Type B pancreatic cell (in vitro differentiated cells): ENCODE measurements at regions not wholly inside any gene's neighbourhood (a gene's known extent, or its start where the extent isn't known, plus 50 kb on each side); places are given as distances from the start of the nearest gene placed in this dataset.

Experiments
- DNase-seq: peaks from one replicate; pipeline ENCODE4 v3.0.0; 2021; ENCODE audit warnings: mixed read lengths; ENCODE audit not compliant: unreplicated experiment; ENCODE audit errors: extremely low spot score
- H3K27ac Mint-ChIP-seq: 2 replicates; pipeline ENCODE4 v1.8.0; 2021; ENCODE audit warnings: mild to moderate bottlenecking, mixed read lengths
- H3K27me3 Mint-ChIP-seq: 2 replicates; pipeline ENCODE4 v1.8.0; 2021; ENCODE audit warnings: mixed read lengths
- H3K36me3 Mint-ChIP-seq: 2 replicates; pipeline ENCODE4 v1.8.0; 2021; ENCODE audit warnings: mixed read lengths
- H3K4me1 Mint-ChIP-seq: one replicate; pipeline ENCODE4 v1.8.0; 2021; ENCODE audit warnings: mixed read lengths; ENCODE audit not compliant: unreplicated experiment
- H3K4me3 Mint-ChIP-seq: 2 replicates; pipeline ENCODE4 v1.8.0; 2021; ENCODE audit warnings: mild to moderate bottlenecking, mixed read lengths
- H3K9me3 Mint-ChIP-seq: 2 replicates; pipeline ENCODE4 v1.8.0; 2021; ENCODE audit warnings: mixed read lengths
- CTCF ChIP-seq: fragments of 200-600 bp; sonication (generic); conservative IDR thresholded peaks from 2 replicates; pipeline ENCODE4 v1.5.0; 2021; ENCODE audit warnings: antibody characterized with exemption, mild to moderate bottlenecking

DNA sequence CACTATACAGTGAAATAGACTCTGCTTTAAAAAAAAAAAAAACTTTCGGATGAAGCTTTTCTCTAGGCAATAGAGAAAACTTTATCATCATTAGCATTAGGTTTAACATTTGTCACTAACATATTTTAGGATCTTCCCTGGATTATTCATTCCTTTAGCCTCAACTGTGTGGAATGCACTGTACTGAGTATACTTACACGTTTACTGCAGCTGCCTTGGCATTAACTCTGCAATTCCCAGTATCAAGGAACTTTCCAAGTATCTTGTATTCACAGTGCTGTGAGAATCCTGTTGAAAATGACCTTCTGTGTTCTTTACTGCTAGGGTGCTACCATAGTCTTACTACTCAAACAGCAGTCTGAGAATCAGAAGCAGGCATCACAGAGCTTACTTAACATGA is 328.2 kb upstream of the COL3A1 start:
- peak overlapping the region; percentile 20 for H3K27ac Mint-ChIP-seq
- H3K4me3 Mint-ChIP-seq = no peak overlapping the region
- DNase-seq = no peak
- no peaks in the 10 kb centered on the region for H3K27me3 Mint-ChIP-seq
- peaks cover 10% of the 10 kb centered on the region for H3K4me1 Mint-ChIP-seq
- no peaks in the 10 kb centered on the region for H3K9me3 Mint-ChIP-seq
- no peaks in the 10 kb centered on the region for H3K36me3 Mint-ChIP-seq
- no peak for TF ChIP-seq CTCF

GRCh38 chr2:188647430-188648070 is 326.6 kb upstream of the COL3A1 start:
- Mint-ChIP-seq H3K36me3 (no peaks in the 10 kb centered on the region), H3K27me3 (no peaks in the 10 kb centered on the region), H3K27ac (no peak overlapping the region), H3K9me3 (no peaks in the 10 kb centered on the region), H3K4me1 (peaks cover 10% of the 10 kb centered on the region), H3K4me3 (no peak overlapping the region)
- TF ChIP-seq CTCF = no peak
- no peak for DNase-seq

DNA sequence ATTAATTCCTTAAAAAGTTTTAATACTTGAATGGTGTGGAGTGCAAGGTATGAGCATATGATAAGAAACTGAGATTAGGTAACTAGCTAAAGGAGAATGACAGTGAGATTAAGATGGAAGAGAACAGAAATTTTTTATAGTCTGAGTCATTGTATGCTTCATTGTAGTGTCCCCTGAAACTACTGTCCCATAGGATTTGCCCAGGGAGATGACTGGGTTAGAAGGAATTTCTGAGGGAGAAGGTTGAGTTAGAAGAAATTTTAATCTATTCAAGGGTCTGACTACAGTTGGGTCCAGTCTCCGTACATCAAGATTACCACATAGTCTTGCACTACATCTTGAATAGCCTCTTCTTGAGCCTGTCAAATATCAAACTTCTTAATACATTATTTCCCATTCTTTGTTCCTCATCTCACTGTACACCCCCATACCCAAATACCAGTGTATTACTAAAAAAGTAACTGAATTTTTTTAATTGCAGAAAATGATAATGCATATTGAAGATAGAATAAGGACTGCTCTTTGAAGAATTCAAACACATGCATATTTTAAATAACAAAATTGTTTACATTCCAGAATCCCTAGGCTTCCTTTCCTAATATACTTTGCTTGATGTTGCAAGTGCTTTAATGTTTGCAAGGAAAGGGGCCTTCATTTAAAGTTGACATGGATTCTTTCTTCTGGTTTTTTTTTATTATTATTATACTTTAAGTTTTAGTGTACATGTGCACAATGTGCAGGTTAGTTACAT is 314.3 kb upstream of the COL3A1 start:
- no peak for DNase-seq
- Mint-ChIP-seq H3K4me1 (peaks cover 2% of the 10 kb centered on the region), H3K9me3 (no peaks in the 10 kb centered on the region), H3K27ac (no peak overlapping the region), H3K4me3 (no peak overlapping the region), H3K27me3 (no peaks in the 10 kb centered on the region), H3K36me3 (no peaks in the 10 kb centered on the region)
- TF ChIP-seq CTCF = no peak

DNA sequence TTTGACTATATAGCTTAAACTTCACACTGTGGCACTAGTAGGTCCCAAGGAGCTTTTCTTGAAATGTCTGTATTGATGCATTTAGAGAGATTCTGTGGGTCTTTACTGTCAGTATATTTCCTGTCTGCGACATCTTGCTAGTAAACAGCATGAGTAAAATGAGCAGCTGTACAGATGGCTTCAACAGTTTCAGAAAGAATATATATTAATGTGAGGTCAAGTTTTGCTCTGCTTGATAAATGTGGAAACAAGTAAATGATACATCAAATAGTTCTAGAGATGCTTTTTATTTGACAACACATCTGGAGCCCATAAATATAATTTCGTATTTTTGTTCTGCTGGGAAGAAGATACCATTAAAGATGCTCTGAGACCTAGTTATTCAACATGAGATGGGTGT is 310.9 kb upstream of the COL3A1 start:
- Mint-ChIP-seq H3K27me3 (no peaks in the 10 kb centered on the region), H3K27ac (no peak overlapping the region), H3K36me3 (no peaks in the 10 kb centered on the region), H3K4me3 (no peak overlapping the region), H3K4me1 (peaks cover 4% of the 10 kb centered on the region), H3K9me3 (no peaks in the 10 kb centered on the region)
- no peak for TF ChIP-seq CTCF
- no peak for DNase-seq

DNA sequence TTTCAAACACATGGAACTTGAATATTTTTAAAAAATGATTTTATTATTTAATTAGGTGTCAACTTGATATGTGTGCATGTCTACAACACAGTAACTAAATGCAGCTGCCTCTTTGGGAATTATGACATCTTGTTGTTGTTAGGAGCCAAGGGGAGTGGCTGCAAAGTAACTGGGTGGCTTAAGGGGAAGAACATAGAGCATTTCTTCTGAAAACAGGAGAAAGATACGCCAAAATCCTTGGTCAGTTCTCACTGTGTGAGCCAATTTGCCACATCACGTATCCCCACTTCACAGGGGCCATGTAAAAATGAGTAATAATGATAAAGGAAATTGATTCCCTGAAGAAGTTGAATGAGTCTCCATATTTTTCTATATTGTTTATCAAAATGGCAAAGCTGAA is 309.8 kb upstream of the COL3A1 start:
- no peak overlapping the region for H3K27ac Mint-ChIP-seq
- no peaks in the 10 kb centered on the region for H3K9me3 Mint-ChIP-seq
- no peak for TF ChIP-seq CTCF
- H3K4me1 Mint-ChIP-seq = peaks cover 4% of the 10 kb centered on the region
- no peak overlapping the region for H3K4me3 Mint-ChIP-seq
- no peak for DNase-seq
- no peaks in the 10 kb centered on the region for H3K36me3 Mint-ChIP-seq
- no peaks in the 10 kb centered on the region for H3K27me3 Mint-ChIP-seq
